ENCODE measurements at regions not wholly inside any gene's neighbourhood (a gene's known extent, or its start where the extent isn't known, plus 50 kb on each side); places are given as distances from the start of the nearest gene placed in this dataset.
"Not testable (repeated sequence)": the region's sequence is repeated elsewhere in the genome, so short reads cannot be mapped to it uniquely, and the experiment has no call there.

DNA sequence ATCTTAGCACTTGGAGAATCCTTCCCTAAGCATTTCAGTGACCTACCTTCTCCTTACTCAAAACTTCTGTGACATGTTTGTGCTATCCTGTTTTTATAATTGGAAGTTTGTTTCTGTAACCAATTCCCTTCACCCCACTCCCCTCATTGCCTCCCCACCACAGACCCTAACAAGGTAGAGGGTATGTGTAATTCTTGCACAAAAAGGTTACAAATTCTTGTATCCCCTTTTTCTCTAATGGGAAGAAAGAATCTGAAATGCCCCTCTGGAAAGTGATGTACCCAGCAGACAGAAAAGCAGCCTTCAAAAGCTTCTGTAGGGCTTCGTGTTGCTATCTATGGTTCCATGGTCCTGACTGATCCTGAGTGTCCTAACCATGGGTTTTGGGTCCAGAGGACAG lies 111.7 kb upstream of the TMEM170B start:
- no peak for DNase-seq

DNA sequence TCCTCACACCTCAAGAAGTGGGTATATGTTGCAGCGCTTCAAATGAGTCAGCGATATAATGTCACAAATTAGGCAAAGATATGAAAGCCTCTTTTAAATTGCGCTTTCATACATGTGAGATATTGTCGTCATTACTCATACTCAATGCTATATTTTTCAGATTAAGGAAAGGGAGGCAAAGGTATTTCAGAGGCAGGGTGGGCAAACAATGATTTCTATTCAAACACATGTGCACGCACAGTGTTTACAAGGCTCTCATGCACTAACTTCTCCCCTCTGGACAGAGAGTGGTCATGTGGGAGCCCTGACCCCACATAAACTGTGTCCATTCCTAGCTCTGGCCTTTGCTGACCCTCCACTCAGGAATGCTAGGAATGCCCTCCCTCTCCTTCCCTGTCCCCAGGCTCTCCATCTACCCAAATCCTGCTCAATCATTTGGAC lies 112.1 kb upstream of the TMEM170B start:
- DNase-seq = no peak

DNA sequence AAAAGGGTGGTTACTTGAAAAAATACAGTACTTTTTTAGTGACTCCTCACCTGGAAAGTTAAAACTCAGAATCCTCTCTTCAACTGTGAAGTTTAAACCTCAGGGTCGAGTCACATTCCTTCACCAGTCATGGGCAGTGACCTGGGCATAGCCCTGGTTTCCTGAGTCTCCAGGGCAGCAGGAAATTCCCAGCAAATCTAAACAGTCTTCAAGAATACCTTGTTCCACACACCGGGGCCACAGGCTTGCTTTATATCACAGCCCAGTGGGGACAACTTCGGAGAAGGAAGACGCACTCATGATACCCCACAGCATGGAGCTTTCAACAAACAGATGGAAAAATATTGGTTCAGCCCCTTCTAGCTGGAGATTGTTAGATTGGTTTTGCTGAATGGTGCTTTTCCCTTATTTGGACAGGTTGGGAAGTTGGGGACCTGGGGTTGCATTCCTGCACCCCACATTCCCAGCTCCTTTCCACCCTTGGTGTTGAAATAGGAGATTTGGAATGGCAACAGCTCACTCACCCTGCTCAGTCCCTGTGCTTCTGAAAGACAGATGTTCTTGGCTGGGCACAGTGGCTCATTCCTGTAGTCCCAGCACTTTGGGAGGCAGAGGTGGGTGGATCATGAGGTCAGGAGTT lies 113.0 kb upstream of the TMEM170B start:
- DNase-seq = no peak

DNA sequence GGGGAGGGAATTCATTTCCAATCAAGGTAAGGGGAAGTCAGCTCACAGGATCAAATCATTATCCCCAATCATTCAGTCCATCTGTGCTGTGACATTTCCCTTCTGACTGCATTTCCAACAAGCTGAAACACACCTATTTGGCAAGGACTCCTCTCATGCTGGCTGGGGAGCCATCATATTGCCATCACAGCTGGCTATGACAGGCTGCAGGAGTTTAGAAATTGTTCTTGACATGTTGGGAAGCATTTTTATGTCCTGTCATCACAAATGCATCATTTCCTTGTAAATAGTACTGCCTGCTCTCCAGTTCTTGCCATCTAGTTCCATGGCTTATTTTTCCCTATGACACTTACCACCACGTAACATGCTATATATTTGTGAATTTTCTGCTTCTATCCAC lies 113.9 kb upstream of the TMEM170B start:
- DNase-seq = no peak

DNA sequence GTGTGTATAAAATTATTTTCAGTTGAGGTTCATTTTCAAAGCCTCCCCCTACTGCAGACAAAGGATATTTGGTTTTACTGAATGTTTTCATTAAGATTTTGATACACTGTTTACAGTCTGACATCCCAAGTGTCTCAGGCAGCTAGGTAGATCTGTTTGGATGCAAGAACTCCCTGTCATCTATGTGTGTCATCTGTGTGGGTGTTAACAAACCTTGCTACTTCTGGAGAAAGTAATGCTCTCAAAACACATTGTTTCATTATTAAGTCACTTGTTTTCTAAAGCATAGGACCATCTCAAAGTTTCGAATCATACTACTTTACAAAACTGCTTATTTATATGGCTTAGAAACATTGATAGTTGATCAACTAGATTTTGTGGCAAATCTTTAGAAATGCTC lies 114.5 kb upstream of the TMEM170B start:
- DNase-seq = no peak

DNA sequence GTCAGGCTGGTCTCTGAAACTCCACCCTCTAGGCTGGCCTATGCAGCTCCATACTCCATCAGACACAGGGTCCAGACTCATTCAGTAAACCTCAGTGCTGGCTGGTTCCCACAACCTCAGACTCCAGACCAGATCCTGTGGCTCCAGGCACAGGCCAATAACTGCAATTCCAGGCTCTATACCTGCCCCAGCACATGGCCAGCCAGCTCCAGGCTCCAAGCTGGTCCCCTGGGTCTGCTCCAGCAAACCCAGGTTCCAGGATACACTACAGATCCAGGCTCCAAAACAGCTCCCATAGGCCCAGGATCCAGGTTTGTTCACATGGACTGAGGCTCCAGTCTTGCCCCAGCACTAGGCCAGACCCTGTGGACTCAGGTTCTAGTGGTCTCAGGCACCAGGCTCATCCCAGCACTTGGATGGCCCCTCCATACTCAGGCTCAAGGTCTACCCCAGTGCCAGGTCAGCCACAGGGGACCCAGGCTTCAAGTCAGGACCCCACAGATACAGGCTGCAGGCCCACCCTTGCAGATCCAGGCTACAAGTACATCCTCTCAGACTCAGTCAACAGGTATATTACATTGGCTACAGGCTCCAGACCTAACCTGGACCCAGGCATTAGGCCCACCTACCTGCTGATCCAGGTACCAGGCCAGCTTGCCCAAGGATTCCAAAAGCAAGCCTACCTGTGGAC lies 117.6 kb upstream of the TMEM170B start:
- DNase-seq = no peak

DNA sequence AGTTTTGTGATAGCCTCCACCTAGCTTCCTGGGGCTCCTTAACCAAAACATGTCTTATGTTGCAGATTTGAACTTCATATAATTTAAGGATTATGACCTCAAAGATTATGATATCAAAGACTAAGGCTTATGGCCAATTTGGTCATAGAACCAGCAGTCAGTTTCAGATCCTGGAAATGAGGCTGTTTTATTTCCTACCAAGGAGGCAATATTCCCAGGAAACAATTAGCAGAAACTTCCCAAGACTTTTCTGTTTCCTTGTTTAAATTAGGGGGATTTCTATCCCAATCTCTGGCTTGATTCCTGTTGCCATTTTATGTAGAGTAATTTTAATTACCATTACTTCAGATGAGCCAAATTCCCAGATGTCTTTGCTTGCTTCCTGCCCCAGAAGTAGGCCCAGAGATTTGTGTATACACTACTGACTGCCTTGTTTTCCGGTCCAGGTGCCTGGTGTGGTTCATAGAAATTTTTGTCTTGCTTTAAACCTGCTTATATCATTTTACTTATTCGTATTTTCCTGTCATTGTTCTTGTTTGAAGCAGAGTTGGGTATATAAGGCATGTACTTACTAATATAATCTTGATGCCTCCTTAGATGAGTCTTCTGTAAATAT lies 119.2 kb upstream of the TMEM170B start:
- no peak for DNase-seq

DNA sequence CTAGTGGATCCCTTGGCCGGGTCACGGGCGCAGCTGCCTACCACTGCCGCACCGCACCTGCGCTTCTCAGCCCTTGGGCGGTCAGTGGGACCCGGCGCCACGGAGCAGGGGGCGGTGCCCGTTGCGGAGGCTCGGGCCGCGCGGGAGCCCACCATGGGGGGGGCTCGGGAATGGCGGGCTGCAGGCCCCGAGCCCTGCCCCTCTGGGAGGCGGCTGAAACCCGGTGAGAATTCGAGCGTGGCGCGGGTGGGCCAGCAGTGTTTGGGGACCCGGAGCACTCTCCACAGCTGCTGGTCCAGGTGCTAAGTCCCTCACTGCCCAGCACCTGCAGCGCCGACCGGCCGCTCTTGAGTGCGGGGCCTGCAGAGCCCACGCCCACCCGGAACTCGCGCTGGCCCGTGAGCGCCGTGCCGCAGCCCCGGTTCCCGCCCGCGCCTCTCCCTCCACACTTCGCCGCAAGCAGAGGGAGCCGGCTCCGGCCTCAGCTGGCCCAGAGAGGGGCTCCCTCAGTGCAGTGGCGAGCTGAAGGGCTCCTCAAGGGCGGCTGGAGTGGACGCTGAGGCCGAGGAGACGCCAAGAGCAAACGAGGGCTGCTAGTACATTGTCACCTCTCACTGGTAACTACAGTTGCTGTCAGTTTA lies 120.5 kb upstream of the TMEM170B start:
- DNase-seq = no peak

DNA sequence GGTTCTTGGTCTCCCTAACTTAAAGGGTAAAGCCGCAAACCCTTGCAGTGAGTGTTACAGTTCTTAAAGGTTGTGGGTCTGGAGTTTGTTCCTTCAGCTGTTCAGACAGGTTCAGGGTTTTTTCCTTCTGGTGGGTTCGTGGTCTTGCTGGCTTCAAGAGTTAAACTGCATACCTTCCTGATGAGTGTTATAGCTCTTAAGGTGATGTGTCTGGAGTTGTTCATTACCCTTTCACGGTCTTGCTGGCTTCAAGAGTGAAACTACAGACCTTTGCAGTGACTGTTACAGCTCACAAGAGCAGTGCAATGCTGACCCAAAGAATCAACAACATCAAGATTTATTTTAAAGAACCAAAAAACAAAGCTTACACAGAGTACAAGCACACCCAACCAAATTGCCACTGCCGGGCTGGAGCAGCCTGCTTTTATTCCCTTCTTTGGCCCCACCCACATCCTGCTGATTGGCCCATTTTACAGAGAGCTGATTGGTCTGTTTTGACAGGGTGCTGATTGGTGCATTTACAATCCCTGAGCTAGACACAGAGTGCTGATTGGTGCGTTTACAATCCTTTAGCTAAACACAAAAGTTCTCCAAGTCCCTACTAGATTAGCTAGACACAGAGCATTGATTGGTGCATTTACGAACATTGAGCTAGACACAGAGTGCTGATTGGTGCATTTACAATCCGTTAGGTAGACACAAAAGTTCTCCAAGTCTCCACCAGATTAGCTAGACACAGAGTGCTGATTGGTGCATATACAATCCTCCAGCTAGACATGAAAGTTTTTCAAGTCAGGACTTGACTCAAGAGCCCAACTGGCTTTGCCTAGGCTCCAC lies 121.2 kb upstream of the TMEM170B start:
- DNase-seq = not testable (repeated sequence)

DNA sequence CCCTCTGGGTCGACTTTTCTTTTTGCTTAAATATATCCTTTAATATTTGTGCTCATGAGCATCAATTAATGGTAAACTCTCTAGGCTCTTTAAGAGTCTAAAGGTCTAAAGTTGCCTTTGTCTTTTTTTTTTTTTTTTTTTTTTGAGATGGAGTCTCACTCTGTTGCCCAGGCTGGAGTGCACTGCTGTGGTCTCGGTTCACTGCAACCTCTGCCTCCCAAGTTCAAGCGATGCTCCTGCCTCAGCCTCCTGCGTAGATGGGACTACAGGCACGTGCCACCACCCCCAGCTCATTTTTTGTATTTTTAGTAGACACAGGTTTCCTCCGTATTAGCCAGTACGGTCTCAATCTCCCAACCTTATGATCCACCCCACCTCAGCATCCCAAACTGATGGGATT lies 122.0 kb upstream of the TMEM170B start:
- DNase-seq = no peak

DNA sequence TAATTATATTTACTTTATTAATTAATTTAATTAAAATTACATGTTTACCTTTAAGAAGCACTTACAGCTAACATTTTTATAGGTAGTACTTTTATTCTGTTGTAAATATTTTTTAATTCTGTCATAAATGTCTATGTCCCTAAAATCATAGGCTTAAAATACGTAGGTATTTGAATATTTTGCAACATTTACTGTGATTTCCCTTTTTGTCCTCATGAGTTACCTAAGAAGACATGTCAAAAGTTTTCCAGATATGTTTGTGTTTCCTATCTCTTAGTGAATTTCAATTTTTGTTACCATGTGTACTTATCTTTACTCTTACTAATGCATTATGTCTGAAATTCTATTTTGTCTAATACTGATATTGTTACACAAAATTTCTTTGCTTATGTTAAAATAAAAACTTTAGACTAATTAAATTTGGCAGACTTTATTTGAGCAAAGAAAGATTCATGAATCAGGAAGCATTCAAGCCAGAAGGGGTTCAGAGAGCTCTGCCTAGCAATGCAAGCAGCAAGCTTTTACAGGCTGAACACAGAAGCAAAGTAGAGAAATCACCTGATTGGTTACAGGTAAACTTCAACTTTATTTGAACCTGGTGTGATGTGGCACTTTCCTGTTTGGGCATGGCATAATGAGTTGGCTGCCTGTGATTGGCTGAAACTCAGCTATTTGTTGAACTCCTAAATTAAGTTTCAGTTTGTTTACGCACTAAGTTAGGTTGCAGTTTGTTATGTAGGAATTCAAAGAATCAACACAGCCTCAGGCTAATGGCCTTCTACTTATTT lies 123.2 kb upstream of the TMEM170B start:
- DNase-seq = no peak

DNA sequence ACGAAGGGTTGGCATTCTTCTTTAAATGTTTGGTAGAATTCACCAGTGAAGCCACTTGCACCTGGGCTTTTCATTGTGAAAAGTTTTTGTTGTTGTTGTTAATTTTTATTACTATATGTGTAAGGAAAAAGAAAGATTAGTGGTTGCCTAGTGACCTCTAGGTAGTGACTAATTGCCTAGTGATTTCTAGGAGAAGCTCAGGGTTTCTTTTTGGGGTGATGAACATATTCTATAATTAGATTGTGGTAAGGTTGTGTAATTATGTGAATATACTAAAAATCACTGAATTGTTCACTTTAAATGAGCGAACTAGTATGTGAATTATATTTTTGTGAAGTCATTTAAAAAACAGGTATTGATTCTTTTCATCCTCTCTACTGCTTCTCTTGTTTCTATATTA lies 123.8 kb upstream of the TMEM170B start:
- DNase-seq = no peak

DNA sequence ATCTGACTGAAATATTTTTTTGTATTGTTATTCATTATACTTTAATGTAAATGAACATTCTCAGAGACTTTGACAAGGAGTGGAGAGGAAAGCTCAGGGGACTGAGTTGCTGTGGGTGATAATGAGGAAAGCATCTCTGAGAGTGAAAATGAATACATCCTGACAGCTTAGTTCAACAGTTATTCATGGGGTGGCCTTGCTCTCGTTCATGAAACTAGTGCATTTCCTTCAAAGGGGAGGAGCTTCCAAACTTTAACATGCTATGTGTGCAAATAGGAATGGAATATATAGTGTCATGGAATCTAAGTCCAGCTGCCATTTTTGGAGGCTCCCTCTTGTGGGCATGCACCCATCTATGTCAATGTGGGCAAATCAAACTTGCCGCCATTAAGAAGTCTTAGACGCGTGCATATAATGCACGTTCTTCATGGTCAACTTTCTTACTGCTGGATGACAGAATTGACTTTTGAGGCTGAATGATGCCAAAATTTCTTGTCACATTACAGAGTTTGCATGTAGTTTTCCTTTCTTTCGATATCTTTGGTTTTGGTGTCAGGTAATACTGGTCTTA lies 124.3 kb upstream of the TMEM170B start:
- DNase-seq = no peak

DNA sequence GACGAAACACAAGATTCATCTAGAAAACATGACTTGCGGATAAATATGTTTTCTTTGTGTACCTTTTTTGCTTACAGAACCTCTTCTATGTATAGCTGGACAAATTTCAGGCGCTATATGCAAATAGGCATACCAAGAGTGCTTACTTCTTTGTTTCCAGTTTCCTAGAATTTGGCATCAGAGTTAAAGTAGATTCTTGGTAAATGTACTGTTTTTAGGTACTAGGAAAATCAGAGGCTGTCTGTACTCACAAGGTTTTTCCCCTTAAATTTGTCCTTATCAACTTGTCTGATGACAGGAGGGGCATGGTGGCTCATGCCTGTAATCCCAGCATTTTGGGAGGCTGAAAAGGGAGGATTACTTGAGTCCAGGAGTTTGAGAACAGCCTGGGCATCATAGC lies 124.9 kb upstream of the TMEM170B start:
- no peak for DNase-seq

DNA sequence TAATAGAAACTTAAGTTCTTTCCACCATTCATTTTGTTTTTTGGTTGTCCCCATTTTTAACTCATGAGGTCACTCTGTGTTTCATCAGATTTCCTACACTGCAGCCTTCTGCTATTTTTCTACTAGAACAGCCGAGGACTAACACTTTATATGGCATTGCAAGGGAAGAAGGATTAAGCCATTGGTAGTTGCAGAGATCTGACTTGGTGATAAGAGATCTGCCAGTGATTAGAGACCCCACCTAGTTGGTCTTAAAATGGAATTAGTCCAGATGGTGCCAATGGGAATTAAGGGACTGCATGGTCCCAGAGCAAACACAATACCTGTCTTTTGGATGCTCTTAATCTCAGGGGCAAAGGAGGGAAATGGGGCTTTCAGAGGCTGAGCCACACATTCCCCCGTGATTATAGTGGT lies 125.5 kb upstream of the TMEM170B start:
- no peak for DNase-seq

DNA sequence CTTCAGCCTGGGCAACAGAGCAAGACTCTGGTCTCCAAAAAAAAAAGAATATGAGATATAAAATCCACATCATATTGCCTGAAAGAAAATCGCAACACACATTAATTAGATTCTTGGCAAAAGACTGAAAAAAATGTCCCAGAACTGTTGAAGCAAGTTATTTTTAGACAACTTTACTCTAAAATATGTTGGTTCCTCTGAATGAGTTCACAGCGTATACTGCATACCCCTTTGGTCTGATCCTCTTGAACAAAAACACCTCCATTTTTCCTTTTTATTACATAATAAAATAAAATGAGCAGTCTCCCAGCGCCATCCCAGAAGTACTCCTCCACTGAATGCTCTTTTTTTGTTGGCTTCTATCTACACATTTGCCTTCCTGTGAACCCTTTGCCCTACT lies 126.0 kb upstream of the TMEM170B start:
- no peak for DNase-seq

DNA sequence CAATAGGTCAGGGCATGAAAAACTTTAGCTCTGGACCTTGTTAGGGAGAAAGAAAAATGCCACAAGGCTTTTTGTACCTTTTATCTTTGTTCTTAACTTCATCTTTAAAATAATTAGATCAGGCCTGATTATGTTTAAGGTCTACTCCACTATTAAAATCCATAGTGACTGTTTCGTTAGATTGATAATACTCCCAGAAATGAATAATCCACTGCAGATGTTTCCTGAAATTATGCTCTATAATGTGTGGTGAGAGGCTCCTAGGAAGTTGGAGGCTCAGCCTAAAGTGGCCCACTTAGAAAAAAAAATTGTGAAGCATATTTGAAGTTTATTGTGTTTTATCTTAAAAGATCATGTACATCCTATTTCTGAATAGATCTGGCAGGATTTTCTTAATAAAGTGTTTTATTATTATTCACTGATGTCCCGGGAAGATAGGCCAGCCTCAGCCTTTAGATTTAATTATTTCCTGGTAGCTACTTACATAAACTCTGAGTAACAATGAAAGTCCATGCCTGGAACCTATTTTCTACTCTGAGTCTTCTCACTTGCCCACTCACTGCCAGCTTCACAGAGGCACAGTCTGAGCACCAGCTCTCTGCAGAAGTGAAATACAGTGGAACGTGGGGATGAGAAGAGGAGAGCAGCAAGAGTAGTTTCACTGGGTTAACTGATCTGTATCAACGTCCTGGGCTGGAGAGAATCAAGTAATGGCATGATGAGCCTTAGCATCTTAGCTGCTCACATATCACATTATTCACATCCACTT lies 126.8 kb upstream of the TMEM170B start:
- no peak for DNase-seq

DNA sequence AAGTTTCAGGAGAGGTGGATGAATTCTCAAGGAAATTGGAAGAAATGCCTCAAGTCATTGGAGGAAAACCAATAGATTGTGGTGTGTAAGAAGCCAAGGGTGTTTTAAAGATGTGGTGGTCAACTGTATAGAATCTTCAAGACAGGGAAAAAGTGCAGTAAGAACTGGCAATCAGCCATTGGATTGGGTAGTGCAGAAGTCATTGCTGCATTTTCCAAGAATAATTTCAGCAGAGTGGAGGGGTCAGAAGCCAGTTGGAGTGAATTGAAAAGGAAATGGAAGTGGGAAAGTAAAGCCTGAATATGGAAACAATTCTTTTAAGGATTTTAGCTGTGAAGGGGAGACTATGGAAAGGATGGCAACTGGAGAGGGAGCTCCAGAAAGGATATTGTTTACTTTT lies 128.2 kb upstream of the TMEM170B start:
- no peak for DNase-seq

DNA sequence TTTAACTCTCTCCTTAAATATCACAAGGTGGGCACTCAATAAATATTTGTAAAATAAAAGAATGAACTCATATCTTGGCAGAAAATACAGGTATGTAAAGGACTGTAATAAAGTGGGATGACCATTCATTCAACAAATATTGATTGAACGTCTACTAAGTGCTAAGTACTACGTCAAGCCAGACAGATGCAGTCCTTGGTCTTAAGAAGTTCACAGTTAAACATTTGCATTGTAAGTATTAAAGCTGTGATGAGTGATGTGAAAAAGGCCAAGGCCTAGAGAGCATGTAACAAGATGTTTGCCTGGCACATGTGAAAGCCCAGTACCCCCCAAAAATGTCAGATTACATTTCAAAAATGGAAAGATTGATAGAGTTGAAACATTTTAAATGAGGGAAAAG lies 130.1 kb upstream of the TMEM170B start:
- no peak for DNase-seq

DNA sequence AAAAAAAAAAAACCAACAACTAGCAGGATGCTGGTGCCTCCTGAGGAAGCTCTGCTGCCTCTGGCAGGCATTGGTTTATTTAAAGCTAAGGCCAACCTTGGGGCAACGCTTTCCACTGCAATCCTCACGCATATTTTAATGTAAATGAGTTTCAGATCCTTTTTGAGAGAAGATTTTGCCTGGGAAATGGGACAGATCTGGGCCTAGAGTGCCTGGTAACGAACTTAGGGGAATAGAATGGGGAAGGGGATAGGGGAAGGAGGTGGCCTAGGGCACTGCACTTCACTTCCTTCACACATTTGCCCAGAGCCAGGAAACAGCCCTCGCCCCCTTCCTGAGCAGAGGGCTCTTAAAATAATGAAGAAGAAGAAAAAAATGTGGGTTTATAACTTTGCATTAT lies 132.7 kb upstream of the TMEM170B start:
- no peak for DNase-seq

DNA sequence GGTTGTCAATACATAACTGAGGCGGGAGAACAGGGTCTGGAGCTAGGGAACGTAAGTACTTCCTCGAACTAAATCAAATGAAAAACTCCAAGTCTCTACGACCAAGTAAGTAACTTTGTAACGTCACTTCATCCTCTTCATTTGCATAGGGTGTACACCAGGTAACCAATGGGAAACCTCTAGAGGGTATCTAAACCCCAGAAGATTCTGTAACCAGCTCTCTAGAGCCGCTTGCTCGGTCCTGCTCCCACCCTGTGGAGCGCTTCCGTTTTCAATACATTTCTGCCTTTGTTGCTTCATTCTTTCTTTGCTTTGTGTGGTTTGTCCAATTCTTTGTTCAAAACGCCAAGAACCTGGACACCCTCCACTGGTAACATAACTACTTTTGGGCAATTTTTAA lies 133.5 kb upstream of the TMEM170B start:
- no peak for DNase-seq
